ENCODE measurements at regions not wholly inside any gene's neighbourhood (a gene's known extent, or its start where the extent isn't known, plus 50 kb on each side); places are given as distances from the start of the nearest gene placed in this dataset.

GRCh38 chr18:54717673-54718407 is 110.4 kb upstream of the RAB27B start:
- DNase-seq, result peak; percentile 6

- no peak for DNase-seq
These were observed 109.9 kb upstream of the RAB27B start for GRCh38 chr18:54718408-54718773.

GRCh38 chr18:54720620-54721019 is 107.7 kb upstream of the RAB27B start:
- no peak for DNase-seq

- DNase-seq, result no peak
These were observed 102.1 kb upstream of the RAB27B start for GRCh38 chr18:54726143-54726542.

- no peak for DNase-seq
These were observed 94.2 kb upstream of the RAB27B start for GRCh38 chr18:54734059-54734458.

GRCh38 chr18:54736981-54737380 is 91.3 kb upstream of the RAB27B start:
- no peak for DNase-seq

- DNase-seq, result no peak
These were observed 90.3 kb upstream of the RAB27B start for GRCh38 chr18:54737986-54738385.

- no peak for DNase-seq
These were observed 88.8 kb upstream of the RAB27B start for GRCh38 chr18:54739476-54739875.

- no peak for DNase-seq
These were observed 88.0 kb upstream of the RAB27B start for GRCh38 chr18:54740136-54740846.

GRCh38 chr18:54742120-54742519 is 86.2 kb upstream of the RAB27B start:
- DNase-seq, result no peak

- no peak for DNase-seq
These were observed 85.3 kb upstream of the RAB27B start for GRCh38 chr18:54742659-54743604.

GRCh38 chr18:54743605-54743995 is 84.7 kb upstream of the RAB27B start:
- no peak for DNase-seq

- DNase-seq, result no peak
These were observed 79.0 kb upstream of the RAB27B start for GRCh38 chr18:54749291-54749690.

- no peak for DNase-seq
These were observed 77.9 kb upstream of the RAB27B start for GRCh38 chr18:54750350-54750749.

- DNase-seq, result no peak
These were observed 76.1 kb upstream of the RAB27B start for GRCh38 chr18:54752185-54752584.

GRCh38 chr18:54755456-54755855 is 72.8 kb upstream of the RAB27B start:
- DNase-seq, result no peak

- DNase-seq, result no peak
These were observed 65.9 kb upstream of the RAB27B start for GRCh38 chr18:54762386-54762785.

- DNase-seq, result no peak
These were observed 63.5 kb upstream of the RAB27B start for GRCh38 chr18:54764786-54765185.

GRCh38 chr18:54765636-54766375 is 62.5 kb upstream of the RAB27B start:
- no peak for DNase-seq

- DNase-seq, result no peak
These were observed 61.6 kb upstream of the RAB27B start for GRCh38 chr18:54766634-54767033.

GRCh38 chr18:54767098-54767497 is 61.2 kb upstream of the RAB27B start:
- no peak for DNase-seq

Measured in right kidney (tissue), 1 donor.